Stimulated activated CD4-positive, alpha-beta T cell treated with anti-CD3 and anti-CD28 coated beads, Interleukin-4, amount 100 ng/mL, for 1 hour (primary cell): ENCODE measurements at regions not wholly inside any gene's neighbourhood (a gene's known extent, or its start where the extent isn't known, plus 50 kb on each side); places are given as distances from the start of the nearest gene placed in this dataset.
"Not testable (repeated sequence)": the region's sequence is repeated elsewhere in the genome, so short reads cannot be mapped to it uniquely, and the experiment has no call there.

Experiments used
- DNase-seq: peaks from one replicate; pipeline ENCODE4 v3.0.0-alpha.2; 2020

DNA sequence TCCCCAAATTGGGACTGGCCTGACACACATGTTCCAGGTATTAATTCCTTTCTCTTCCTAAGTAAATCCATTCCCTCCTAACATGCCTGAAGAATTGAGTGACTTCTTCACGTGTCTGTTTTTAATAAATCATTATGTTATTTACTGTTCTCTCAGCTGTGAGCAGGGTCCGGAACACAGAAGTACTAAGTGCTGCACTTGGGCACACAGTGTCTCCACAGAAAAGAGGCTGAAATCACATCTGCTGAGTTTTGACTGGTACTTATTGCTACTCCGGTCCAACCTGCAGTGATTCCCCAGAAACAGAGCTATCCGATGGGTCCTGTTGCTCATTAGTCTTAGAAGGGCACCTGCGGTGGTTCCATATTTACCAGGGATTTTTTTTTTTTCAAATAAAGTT is 202.6 kb downstream of the RBM46 start:
- DNase-seq: no peak

DNA sequence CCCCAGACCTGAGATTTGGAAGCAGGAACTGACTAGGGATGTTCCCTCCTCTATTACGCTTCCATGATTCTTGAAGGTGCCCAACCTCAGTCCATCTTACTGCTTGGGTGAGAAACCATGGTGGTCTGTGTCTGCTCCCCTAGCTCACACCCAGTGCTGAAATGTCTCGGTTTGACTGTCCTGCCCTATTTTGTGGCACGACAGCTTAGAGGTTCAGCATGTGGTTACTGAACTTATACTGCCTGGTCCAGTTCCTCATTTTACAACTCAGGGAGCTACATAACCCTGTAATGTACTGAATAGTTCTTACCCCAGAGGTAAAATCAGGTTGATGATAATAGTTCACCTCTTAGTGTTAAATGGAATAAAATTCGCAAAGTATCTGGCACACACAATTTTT is 203.1 kb downstream of the RBM46 start:
- no peak for DNase-seq

DNA sequence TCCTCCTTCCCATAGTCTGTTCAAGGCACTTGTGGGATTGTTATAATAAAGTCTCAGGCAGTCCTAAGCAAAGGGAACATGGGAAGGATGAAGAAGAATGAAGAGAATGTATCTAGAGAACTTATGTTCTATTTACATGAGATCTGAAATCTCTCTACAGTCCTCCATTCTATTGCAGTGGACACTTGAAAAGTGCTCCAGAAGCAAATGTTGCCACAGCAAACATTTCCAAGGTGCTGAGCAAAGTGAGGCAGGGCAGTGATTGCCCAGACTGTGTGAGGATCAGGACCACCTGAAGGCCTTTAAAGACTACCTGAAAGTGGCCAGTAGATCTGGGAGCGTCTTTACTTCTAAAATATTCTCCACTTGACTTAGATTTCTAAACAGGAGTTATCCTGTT is 203.5 kb downstream of the RBM46 start:
- no peak for DNase-seq

DNA sequence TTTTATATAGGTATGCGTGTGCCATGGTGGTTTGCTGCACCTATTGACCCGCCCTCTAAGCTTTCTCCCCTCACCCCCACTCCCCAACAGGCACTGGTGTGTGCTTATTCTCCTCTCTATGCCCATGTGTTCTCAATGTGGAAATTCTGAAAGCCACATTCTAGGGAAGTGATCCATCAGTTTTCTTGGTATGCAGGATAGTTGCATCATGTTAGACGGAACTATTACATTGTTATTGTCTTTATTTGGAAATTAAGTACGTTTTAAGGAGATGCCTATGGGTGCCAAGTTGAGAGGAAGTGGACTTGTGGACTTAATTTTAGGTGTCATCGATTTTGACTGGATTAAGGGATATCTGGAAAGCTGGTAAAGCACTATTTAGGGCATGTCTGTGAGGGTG is 204.6 kb downstream of the RBM46 start:
- no peak for DNase-seq

DNA sequence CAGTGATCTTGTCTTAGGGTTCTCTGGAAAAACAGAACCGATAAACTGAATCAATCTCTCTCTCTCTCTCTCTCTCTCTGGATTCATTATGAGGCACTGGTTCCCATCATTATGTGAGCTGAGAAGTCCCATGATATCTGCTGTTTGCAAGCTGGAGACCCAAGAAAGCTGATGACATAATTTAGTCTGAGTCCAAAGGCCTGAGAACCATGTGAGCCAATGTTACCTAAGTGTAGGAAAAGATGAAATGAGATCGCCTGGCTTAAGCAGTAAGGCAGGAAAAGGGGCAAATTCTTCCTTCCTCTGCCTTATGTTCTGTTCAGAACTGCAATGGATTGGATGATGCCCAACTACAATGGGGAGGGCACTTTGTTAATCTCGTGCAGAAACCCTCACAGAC is 207.4 kb downstream of the RBM46 start:
- DNase-seq: no peak

DNA sequence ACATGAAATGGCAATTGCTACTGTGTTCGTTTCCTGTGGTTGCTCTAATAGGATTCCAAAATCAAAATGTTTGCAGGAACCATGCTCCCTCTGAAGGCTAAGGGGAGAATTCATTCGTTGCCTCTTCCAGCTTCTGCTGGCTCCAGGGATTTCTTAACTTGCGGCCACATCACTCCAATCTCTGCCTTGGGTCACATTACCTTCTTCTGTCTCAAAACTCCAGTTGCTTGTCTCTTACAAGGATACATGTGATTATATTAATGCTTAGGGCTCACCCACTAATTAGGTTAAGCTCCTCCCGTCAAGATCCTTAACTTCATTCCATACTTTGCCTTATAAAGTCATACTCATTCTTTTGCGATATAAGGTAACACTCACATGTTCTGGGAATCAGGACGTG is 208.4 kb downstream of the RBM46 start:
- DNase-seq: no peak

DNA sequence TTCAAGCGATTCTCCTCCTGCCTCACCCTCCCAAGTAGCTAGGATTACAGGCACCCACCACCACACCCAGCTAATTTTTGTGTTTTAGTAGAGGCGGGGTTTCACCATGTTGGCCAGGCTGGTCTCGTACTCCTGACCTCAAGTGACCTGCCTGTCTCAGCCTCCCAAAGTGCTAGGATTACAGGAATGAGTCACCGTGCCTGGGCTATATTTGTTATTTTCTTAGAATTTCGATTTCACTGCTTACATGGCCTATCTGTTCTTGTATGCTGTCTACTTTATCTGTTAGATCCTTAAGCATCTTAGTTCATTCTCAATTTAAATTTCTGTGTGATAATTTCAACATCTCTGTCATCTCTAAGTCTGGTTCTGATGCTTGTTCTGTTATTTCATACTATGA is 210.6 kb upstream of the NPY2R start:
- DNase-seq: not testable (repeated sequence)

DNA sequence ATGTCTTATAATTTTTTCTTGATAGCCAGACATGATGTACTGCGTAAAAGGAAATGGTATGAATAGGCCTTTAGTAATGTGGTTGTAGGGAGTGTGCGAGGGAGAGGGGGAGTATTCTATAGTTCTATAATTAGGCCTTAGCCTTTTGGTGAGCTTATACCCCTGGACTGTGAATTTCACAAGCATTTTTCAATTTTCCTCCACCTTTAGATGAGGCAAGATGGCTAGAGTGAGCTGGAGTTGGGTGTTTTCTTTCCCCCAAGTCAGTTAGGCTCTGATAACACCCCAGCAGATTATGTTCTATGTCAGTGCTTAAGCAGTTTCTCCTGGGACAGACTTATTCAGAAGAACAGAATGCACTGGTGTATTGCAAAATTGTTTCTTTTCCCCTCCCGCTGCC is 210.2 kb upstream of the NPY2R start:
- DNase-seq: no peak

DNA sequence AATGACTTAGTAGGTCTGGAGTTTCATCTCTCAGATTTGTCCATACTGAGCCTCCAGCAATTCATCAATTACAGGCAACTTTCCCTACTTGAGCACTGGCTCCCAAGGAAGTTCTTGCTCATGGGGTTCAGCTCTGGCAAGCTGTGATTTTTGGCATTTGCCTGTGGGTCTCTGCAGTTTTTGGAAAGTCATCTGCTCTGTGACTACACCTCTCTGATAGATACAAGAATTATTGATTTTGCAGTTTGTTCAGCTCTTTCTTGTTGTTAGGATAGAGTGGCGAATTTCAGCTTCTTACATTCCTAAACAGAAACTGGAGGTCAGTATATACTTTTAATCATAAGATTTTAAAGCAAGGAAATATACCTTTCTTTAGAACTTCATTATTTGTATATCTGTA is 209.7 kb upstream of the NPY2R start:
- DNase-seq: no peak

DNA sequence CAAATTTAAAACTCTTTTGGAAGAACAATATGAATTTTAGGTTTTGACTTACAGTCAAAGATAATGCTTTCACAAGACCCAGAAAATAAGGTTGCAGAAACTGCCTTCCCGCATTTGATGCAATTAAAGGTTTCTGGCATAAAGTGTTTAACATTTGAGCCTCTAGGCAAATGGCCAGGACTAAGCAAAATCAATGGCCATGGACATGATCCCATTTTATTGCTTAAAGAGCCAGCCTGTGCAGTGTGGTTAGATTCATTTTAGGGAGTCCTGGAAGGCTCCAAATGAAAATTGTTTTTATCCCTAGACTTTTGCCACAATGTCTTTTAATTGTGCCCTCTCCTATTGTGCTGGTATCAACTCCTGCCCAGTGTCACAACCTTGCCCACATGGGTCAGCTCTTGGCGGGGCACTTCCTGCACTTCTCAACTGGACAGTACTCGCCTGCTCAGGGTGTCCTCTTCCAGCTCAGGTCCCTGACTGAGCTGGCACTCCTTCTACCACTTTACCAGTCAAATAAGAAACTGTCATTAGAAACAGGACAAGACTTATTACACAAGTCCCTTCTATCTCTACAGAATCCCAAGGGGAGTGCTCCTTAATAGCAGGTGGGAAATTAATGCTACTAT is 208.4 kb upstream of the NPY2R start:
- no peak for DNase-seq

DNA sequence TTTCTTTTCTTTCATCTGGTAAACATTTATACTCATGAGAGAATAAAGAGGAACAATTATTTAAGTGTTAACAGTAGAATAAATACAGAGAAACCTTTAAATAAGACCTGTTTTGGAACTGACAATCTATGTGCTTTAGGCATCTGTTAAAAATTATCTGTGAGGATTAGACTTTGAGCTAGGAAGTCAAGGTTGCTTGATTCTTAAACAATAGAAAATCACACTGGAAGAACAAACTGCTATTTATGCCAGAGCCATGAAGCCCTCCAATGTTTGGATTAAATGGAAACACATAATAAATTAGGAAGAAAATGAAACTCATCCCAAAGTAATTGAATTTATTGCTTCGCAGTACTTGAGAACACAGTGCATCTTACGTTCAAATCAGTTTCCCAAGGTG is 207.2 kb upstream of the NPY2R start:
- DNase-seq: no peak

DNA sequence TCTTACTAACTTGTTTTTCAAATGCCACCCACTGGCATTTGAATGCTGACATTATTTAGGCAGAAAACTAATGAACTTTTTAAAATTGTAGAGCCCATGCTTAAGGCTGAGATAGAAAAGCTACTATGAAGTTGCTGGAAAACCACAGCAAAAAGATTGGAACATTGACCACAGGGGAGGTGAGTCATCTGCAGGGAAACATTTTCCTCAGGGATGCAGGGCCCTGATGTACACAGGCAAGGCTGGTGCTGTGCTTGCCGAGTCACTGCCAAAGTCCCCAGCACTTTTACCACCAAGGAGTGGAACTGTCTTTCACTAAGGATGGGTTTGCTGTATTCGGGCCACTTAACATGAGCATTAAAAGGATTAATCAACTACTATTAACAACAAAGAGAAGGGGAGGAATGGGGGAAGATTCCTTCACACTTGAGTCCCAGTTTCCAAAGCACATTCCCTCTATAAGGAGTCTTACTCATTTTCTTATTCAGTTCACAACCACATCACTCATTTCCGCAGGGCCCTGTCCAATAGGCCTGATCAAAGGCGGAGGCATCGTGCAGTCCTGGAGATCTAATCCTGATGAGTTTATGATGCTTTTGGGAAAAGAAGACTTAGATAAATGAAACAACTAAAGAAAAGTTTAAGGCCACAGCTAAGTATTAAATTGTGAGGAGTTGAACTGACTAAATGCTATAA is 202.9 kb upstream of the NPY2R start:
- DNase-seq: no peak

DNA sequence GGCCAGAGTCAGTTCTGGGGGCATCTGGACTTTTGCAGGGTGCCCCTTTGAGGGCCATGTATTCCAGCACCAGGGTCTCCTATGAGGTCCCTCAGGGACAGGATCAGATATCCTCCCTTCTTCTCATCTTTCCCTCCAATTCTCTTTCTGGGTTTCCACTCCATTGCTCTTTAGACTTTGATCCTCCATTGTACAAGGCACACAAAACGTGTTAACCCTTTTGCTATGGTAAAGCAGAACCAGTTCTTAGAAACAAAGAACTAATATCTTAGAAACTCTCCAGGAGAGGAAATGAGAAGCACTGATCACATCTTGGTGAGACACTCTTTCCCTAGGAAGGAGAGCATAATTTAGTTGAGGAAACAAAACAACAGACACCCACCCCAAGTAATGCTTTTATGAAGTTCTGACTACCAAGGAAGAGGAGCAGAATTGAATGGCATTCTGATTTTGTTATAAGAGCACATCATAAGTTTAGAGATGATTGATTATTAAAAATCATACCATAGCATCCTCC is 200.7 kb upstream of the NPY2R start:
- no peak for DNase-seq

DNA sequence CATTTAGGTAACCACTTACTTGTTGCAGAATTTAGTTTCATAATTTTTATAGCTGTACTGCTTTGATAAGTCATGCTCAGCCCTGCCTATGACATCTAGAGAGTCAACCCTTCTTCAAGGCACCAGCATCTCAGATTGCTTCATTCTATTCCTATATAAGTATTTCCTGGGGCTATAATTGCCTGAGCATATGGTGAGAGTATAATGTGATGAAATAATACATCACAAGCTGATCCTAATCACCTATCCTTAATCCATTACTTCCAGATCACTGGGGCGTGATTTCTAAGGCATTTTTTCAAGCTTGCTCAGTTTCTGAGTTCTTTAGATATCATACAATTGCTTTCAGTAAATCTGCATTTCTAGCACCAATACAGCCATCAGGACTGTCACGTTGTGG is 200.0 kb upstream of the NPY2R start:
- DNase-seq: no peak

DNA sequence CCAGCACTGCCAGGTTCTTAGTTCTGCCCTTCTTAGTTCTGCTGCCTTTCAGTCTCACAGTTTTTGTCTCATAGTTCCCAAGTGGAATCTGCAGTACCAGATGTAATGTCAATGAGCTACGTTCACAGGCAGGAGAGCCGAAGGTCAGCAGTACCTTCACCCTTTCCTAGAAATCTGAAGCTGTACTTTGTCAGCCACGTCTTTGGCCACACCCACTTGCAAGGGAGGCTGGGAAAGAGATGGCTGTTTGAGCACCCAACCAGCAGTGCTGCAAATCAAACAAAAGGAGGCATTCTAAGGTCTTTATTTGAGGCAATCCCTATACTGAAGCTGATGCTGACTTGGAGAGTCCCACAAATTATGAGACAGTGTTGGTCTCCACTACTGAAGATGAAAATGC is 199.1 kb upstream of the NPY2R start:
- DNase-seq: no peak

DNA sequence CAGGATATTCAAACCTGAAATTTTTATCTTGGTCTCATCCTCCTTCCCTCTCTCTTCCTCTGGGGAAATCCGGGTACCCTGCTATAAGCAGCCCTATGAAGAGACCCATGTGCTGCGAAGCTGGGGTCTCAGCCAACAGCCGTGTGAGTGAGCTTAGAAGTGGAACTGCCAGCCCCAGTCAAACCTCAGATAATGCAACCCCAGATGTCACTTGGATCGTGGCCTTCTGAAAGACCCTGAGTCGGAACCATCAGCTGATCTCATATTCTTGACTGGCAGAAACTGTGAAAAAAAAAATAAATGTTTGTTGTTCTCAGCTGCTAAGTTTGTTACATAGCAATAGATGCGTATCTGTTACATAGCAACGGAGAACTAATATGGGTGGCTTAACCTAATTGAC is 198.1 kb upstream of the NPY2R start:
- no peak for DNase-seq

DNA sequence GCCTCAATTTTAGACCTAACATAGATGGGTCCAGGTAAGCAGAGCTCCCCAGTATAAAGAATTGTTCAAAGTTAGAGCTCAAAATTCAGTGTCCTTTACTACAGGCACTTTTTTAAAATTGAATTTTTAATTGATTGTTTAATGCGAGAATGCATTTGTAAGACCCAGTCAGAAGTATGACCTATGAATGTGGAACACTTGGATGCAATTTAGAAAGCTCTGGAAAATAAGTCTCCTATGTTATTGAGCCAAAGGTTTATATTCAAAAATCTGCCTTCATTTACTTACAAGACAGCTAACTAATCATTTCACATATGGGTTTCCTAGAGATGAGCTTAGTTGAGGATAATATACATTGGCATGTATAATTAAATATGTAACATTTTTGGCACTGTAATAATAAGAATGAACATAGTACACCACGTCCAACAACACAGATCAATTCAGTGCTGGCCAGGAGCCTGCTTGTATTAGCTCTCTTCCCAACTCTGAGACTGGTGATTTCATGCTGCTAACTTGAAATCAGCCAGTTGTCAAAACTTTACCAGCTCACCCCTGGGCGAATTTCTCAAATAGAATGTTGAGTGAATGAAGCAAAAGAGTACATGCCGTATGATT is 197.2 kb upstream of the NPY2R start:
- no peak for DNase-seq

DNA sequence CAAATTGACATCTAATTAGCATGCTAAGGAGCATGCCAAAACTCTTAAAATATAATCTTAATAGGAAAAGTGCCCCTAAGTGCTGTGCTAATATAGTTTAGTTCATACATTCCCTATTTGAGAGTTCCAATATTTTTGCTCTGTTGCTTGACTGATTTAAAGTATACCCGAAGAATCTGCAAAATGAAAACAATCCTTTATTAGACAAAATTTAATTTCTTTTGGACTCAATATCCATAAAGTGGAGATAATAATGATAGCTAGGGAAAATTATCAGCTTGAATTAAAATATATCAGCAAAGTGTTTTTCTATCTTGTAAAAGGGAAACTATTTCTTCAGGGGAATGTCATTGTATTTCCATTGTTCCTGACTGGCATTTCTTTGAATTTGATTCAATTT is 196.0 kb upstream of the NPY2R start:
- DNase-seq: no peak

DNA sequence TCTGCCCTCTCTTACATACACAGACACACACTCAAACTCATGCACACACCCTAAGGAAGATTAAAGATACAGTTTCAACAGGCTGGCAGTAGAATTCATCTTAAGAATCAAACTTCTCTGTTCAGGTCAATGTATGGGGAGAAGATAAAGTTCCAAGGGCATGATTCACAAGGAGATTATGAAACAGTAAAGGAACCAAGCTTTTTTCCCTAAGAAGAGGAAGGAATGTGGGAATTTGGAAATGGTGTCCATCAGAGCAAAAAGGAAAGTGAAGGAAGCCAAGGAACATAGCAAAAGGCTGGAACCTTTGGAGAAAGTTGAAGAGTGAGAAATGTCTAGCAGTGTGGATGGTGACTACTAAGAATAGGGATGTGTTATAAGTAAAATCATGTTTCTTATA is 191.0 kb upstream of the NPY2R start:
- DNase-seq: no peak

DNA sequence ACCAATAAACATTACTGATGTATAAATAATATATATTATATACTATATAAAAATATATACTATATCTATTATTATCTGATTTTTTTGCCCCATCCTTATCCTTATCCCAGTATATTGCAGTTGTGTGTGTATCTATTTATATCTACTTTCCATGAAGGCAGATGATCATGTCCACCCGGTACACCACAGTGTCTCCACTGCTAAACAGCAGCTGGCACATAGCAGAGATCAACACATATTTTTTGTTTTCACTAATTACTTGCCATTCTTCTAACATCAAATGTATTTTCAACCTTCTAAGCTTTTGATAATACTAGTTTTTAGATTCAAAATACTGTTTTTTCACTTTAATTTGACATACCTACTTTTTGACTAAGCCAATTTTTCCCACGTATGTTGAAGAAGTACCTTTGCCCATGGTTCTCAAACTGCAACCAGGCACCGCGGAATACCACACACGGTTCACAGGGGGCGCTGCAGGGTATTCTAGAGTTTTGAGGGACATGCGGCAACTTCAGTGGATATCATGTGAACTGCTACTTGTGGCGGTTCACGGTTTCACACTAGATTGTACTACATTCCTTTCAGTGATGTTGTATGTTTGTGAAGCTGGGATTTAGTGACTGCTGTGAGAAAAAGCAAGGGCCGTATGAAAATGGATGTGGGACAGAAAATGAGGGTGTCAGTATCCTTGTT is 182.5 kb upstream of the NPY2R start:
- DNase-seq: peak; percentile 8

DNA sequence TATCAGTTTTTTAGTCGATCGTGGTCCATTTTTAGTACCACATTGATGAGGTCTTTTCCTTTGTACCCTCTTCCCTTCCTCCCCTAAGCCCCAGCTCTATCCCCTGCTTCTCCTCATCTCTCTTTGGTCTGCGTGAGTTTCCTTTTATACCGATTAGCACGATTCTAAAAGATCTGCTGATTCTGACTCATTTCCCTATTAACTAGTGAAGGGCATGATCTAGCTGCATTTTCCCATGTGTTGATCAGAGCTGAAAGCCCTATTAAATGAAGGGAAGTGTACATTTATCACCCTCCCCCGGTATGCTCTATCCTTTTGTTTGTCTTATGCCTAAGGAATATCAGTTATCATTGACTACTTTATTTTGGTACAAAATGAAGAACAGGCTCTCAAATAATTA is 181.7 kb upstream of the NPY2R start:
- no peak for DNase-seq

DNA sequence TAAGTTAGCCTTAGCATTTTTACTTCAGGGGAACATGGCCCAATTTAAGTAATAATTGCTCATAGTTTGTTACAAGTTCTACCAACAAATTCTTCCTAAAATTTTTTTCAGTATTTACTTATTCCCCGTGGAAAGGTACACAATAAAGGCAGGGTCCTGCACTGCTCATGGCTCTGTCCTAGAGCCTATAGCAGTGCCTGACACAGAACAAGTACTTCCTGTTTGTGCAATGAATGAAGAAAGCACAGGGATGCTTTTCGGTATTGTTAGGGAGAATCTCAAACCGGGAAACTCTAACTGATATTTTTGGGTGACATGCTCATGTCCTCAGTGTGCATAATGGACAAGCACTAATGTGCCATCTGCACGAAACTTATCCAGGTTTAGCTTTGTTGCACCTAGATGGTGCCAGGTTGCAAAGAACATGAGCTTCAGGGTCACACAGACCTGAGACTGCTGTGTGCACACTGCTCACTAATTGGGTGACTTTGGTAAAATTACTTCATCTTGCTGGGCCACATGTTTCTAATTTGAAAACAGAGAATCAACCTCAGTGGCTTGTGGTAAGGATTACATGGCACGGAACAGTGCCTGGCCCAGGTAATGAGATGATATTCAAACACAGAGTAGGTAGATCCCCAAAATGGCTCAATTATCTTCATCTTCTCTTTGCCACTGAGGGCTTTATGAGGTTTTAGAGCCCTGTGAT is 175.8 kb upstream of the NPY2R start:
- no peak for DNase-seq

DNA sequence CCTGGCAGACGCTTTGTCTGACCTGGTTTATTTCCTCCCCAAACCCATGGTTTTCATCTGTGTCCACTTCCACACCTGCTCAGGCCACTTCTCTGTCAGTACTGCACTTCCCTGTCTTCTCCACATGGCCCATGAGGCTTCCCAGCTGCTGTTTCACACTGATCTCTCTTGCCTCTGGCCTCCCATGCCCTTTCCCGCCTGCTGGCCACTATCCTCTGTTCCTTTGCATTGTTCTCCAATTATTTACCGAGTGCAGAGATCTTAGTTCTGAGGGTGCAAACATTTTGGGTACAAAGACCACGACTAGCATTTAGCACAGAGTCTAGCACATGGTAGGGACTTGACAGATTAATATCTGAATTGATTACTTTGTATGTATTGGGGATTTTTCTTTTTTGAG is 174.8 kb upstream of the NPY2R start:
- DNase-seq: no peak
